ENCODE measurements at regions not wholly inside any gene's neighbourhood (a gene's known extent, or its start where the extent isn't known, plus 50 kb on each side); places are given as distances from the start of the nearest gene placed in this dataset.

DNA sequence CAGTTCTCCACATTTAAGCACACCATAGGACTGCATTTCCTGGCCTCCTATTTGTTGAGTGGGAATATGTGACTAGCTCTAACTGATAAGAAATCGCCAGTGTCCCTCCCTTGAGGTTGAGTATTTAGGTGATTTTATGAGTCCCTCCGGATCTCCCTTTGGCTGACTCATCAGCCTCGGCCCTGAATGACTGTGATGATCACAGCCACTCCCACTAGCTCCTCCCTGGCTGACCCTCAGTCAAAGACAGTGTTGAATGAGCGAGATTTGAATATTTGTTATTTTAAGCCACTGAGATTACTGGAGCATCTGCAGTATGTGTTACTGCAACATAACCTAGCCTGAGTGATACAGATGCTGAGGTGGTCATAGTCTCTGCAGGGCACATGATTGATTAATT is 515.3 kb downstream of the EPHB1 start:
- Histone ChIP-seq H3K9me3 (ENCODE audit: insufficient read depth, low read length) (no peaks in the 10 kb centered on the region), H3K36me3 (replicated peaks; ENCODE audit: low read depth, low read length) (no peaks in the 10 kb centered on the region), H3K4me2 (ENCODE audit: low read length) (no peak overlapping the region), H3K79me2 (ENCODE audit: low read length) (no peaks in the 10 kb centered on the region), H3K27me3 (ENCODE audit: low read depth, low read length) (no peaks in the 10 kb centered on the region), H3K27ac (ENCODE audit: low read length) (no peak overlapping the region), H3K4me1 (ENCODE audit: low read length) (no peaks in the 10 kb centered on the region), H3K4me3 (ENCODE audit: low read length) (no peak overlapping the region), H2AFZ (ENCODE audit: low read depth, low read length) (no peak overlapping the region), H4K20me1 (ENCODE audit: insufficient read depth, low read length) (no peaks in the 10 kb centered on the region), H3K9ac (ENCODE audit: low read length) (no peak overlapping the region)
- no peak for TF ChIP-seq EZH2phosphoT487 (IDR thresholded peaks at IDR 0.05; ENCODE audit: low read depth)
- TF ChIP-seq, protein P1, sequence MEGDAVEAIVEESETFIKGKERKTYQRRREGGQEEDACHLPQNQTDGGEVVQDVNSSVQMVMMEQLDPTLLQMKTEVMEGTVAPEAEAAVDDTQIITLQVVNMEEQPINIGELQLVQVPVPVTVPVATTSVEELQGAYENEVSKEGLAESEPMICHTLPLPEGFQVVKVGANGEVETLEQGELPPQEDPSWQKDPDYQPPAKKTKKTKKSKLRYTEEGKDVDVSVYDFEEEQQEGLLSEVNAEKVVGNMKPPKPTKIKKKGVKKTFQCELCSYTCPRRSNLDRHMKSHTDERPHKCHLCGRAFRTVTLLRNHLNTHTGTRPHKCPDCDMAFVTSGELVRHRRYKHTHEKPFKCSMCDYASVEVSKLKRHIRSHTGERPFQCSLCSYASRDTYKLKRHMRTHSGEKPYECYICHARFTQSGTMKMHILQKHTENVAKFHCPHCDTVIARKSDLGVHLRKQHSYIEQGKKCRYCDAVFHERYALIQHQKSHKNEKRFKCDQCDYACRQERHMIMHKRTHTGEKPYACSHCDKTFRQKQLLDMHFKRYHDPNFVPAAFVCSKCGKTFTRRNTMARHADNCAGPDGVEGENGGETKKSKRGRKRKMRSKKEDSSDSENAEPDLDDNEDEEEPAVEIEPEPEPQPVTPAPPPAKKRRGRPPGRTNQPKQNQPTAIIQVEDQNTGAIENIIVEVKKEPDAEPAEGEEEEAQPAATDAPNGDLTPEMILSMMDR (IDR thresholded peaks at IDR 0.05; ENCODE audit: low read depth, low read length): no peak

DNA sequence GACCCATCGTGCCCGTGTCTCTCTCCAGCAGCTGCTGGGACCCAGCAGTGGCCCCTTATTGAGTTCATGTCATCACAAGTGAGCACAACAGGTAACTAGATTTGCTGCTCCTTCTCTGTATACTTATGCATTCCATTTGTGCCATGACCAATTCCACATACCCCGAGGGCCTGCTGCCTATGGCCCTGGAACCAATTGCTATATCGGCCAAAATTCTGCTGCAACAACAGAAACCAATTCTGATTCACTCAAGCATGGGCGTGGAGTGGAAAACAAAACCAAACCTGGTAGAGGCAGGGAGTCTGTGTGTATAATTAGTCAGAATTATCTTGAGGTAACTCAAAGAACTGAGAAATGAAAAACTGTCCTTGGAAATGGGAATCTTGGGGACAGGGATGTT is 516.6 kb downstream of the EPHB1 start:
- Histone ChIP-seq H2AFZ (ENCODE audit: low read depth, low read length) (no peak overlapping the region), H3K36me3 (replicated peaks; ENCODE audit: low read depth, low read length) (no peaks in the 10 kb centered on the region), H3K79me2 (ENCODE audit: low read length) (no peaks in the 10 kb centered on the region), H3K27me3 (ENCODE audit: low read depth, low read length) (no peaks in the 10 kb centered on the region), H3K4me1 (ENCODE audit: low read length) (no peaks in the 10 kb centered on the region), H3K9ac (ENCODE audit: low read length) (no peak overlapping the region), H3K4me2 (ENCODE audit: low read length) (no peak overlapping the region), H3K27ac (ENCODE audit: low read length) (no peak overlapping the region), H4K20me1 (ENCODE audit: insufficient read depth, low read length) (no peaks in the 10 kb centered on the region), H3K9me3 (ENCODE audit: insufficient read depth, low read length) (no peaks in the 10 kb centered on the region), H3K4me3 (ENCODE audit: low read length) (no peak overlapping the region)
- TF ChIP-seq, protein P1 (IDR thresholded peaks at IDR 0.05; ENCODE audit: low read depth, low read length): no peak
- TF ChIP-seq EZH2phosphoT487 (IDR thresholded peaks at IDR 0.05; ENCODE audit: low read depth): no peak

- H4K20me1 ChIP-seq (ENCODE audit: insufficient read depth, low read length): no peaks in the 10 kb centered on the region
- no peak for TF ChIP-seq EZH2phosphoT487 (IDR thresholded peaks at IDR 0.05; ENCODE audit: low read depth)
- TF ChIP-seq, protein P1 (IDR thresholded peaks at IDR 0.05; ENCODE audit: low read depth, low read length): no peak
- H3K4me2 ChIP-seq (ENCODE audit: low read length): no peak overlapping the region
- no peak overlapping the region for H3K27ac ChIP-seq (ENCODE audit: low read length)
- H3K9ac ChIP-seq (ENCODE audit: low read length): no peak overlapping the region
- no peaks in the 10 kb centered on the region for H3K27me3 ChIP-seq (ENCODE audit: low read depth, low read length)
- H3K4me3 ChIP-seq (ENCODE audit: low read length): no peak overlapping the region
- no peak overlapping the region for H2AFZ ChIP-seq (ENCODE audit: low read depth, low read length)
- no peaks in the 10 kb centered on the region for H3K79me2 ChIP-seq (ENCODE audit: low read length)
- no peaks in the 10 kb centered on the region for H3K36me3 ChIP-seq (replicated peaks; ENCODE audit: low read depth, low read length)
- no peaks in the 10 kb centered on the region for H3K9me3 ChIP-seq (ENCODE audit: insufficient read depth, low read length)
- no peaks in the 10 kb centered on the region for H3K4me1 ChIP-seq (ENCODE audit: low read length)
Measured at GRCh38 chr3:135314237-135314636, 519.2 kb downstream of the EPHB1 start.

- no peaks in the 10 kb centered on the region for H3K9me3 ChIP-seq (ENCODE audit: insufficient read depth, low read length)
- peaks cover 17% of the 10 kb centered on the region for H3K4me1 ChIP-seq (ENCODE audit: low read length)
- TF ChIP-seq EZH2phosphoT487 (IDR thresholded peaks at IDR 0.05; ENCODE audit: low read depth): no peak
- TF ChIP-seq, protein P1 (IDR thresholded peaks at IDR 0.05; ENCODE audit: low read depth, low read length): no peak
Measured at GRCh38 chr3:135324301-135324700, 529.2 kb downstream of the EPHB1 start.

More at GRCh38 chr3:135324301-135324700, 529.2 kb downstream of the EPHB1 start:
- no peak overlapping the region for H3K27ac ChIP-seq (ENCODE audit: low read length)
- H3K36me3 ChIP-seq (replicated peaks; ENCODE audit: low read depth, low read length): no peaks in the 10 kb centered on the region
- no peak overlapping the region for H3K9ac ChIP-seq (ENCODE audit: low read length)
- no peaks in the 10 kb centered on the region for H4K20me1 ChIP-seq (ENCODE audit: insufficient read depth, low read length)
- H3K4me3 ChIP-seq (ENCODE audit: low read length): no peak overlapping the region
- H3K79me2 ChIP-seq (ENCODE audit: low read length): no peaks in the 10 kb centered on the region
- no peaks in the 10 kb centered on the region; the same call in 1 of the 2 replicates for H3K27me3 ChIP-seq (ENCODE audit: low read depth, low read length)
- no peak overlapping the region for H3K4me2 ChIP-seq (ENCODE audit: low read length)
- no peak overlapping the region for H2AFZ ChIP-seq (ENCODE audit: low read depth, low read length)
